DND-41 (cell line): ENCODE measurements at regions not wholly inside any gene's neighbourhood (a gene's known extent, or its start where the extent isn't known, plus 50 kb on each side); places are given as distances from the start of the nearest gene placed in this dataset.

Source experiments
- EZH2 ChIP-seq: IDR thresholded peaks from 3 replicates; pipeline ENCODE4 v1.6.1; 2012; ENCODE audit warnings: borderline replicate concordance, low read depth, mild to moderate bottlenecking, moderate library complexity, low read length, inconsistent platforms; ENCODE audit not compliant: severe bottlenecking
- TF ChIP-seq, protein P1 (sequence below): IDR thresholded peaks from 2 replicates; pipeline ENCODE4 v1.5.1; 2012; ENCODE audit warnings: borderline replicate concordance, low read length, moderate library complexity, mild to moderate bottlenecking; ENCODE audit not compliant: poor library complexity, severe bottlenecking; ENCODE audit errors: extremely low read depth

DNA sequence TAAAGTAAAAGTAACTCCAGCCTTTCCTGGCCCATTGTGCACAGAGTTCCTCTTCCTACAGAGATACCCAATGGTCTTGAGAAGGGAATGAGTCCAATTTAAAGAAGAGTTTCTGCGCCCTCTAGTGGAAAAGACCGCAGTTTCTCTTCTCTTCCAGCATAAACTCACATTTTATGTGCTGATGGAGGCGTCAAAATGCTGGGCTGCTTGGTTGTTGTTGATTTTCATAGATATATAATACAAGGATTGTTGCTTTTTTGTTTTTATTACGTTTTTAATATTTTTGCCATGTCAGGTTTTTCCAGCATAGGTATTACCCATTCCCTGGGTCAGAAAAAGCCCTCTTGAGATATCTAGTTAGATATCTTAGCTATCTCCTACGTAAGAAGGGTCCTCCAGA, 356.9 kb upstream of the STXBP6 start:
- TF ChIP-seq, protein P1, sequence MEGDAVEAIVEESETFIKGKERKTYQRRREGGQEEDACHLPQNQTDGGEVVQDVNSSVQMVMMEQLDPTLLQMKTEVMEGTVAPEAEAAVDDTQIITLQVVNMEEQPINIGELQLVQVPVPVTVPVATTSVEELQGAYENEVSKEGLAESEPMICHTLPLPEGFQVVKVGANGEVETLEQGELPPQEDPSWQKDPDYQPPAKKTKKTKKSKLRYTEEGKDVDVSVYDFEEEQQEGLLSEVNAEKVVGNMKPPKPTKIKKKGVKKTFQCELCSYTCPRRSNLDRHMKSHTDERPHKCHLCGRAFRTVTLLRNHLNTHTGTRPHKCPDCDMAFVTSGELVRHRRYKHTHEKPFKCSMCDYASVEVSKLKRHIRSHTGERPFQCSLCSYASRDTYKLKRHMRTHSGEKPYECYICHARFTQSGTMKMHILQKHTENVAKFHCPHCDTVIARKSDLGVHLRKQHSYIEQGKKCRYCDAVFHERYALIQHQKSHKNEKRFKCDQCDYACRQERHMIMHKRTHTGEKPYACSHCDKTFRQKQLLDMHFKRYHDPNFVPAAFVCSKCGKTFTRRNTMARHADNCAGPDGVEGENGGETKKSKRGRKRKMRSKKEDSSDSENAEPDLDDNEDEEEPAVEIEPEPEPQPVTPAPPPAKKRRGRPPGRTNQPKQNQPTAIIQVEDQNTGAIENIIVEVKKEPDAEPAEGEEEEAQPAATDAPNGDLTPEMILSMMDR = peak; percentile 61
- no peak for TF ChIP-seq EZH2
